ENCODE measurements at regions not wholly inside any gene's neighbourhood (a gene's known extent, or its start where the extent isn't known, plus 50 kb on each side); places are given as distances from the start of the nearest gene placed in this dataset.

- no peak for TF ChIP-seq MYC (IDR thresholded peaks at IDR 0.05; ENCODE audit: borderline replicate concordance, low read length)
- no peak for TF ChIP-seq POLR2A (IDR thresholded peaks at IDR 0.05; ENCODE audit: low read length)
- TF ChIP-seq CBX2 (IDR thresholded peaks at IDR 0.05; ENCODE audit: borderline replicate concordance, low read depth), result no peak
- TF ChIP-seq SMC3 (IDR thresholded peaks at IDR 0.05), result no peak
- no peak for TF ChIP-seq REST (IDR thresholded peaks at IDR 0.05)
These were observed 97.6 kb upstream of the AGAP1 start for GRCh38 chr2:235396071-235396846.
